H9 (cell line): ENCODE measurements at regions not wholly inside any gene's neighbourhood (a gene's known extent, or its start where the extent isn't known, plus 50 kb on each side); places are given as distances from the start of the nearest gene placed in this dataset.

Experiments used
- DNase-seq: peaks from one replicate; pipeline ENCODE4 v3.0.0-alpha.2; 2017
- H2AFZ ChIP-seq: one replicate; pipeline ENCODE4 v1.6.1; 2013; ENCODE audit warnings: mild to moderate bottlenecking, low read length, control low read depth, moderate library complexity
- H2AK5ac ChIP-seq: 2 replicates; pipeline ENCODE4 v1.6.1; 2013; ENCODE audit warnings: low read length, control low read depth, mixed read lengths; ENCODE audit not compliant: insufficient read length
- H2BK120ac ChIP-seq: one replicate; pipeline ENCODE4 v1.6.1; 2013; ENCODE audit warnings: low read depth, mild to moderate bottlenecking, low read length, control low read depth, inconsistent platforms; ENCODE audit not compliant: poor library complexity, severe bottlenecking
- H2BK12ac ChIP-seq: 2 replicates; pipeline ENCODE4 v1.6.1; 2013; ENCODE audit warnings: low read length, control low read depth, mixed read lengths, low read depth; ENCODE audit not compliant: insufficient read length
- H2BK15ac ChIP-seq: 2 replicates; pipeline ENCODE4 v1.6.1; 2013; ENCODE audit warnings: low read depth, low read length, control low read depth
- H2BK20ac ChIP-seq: one replicate; pipeline ENCODE4 v1.6.1; 2013; ENCODE audit warnings: low read depth, mild to moderate bottlenecking, low read length, control low read depth, inconsistent platforms; ENCODE audit not compliant: poor library complexity, severe bottlenecking
- H2BK5ac ChIP-seq: 2 replicates; pipeline ENCODE4 v1.6.1; 2013; ENCODE audit warnings: low read length, control low read depth, mixed read lengths; ENCODE audit not compliant: insufficient read length
- H3K14ac ChIP-seq: 2 replicates; pipeline ENCODE4 v1.6.1; 2013; ENCODE audit warnings: low read length, control low read depth; ENCODE audit not compliant: insufficient read depth
- H3K18ac ChIP-seq: 2 replicates; pipeline ENCODE4 v1.6.1; 2013; ENCODE audit warnings: low read depth, mild to moderate bottlenecking, mixed read lengths, low read length, control low read depth; ENCODE audit not compliant: insufficient read length
- H3K23ac ChIP-seq: 2 replicates; pipeline ENCODE4 v1.6.1; 2013; ENCODE audit warnings: low read length, control low read depth, mixed read lengths, low read depth; ENCODE audit not compliant: insufficient read length
- H3K23me2 ChIP-seq: 2 replicates; pipeline ENCODE4 v1.6.1; 2013; ENCODE audit warnings: low read depth, mild to moderate bottlenecking, mixed read lengths, low read length, control low read depth; ENCODE audit not compliant: insufficient read length, poor library complexity, severe bottlenecking
- H3K27ac ChIP-seq: 2 replicates; pipeline ENCODE4 v1.5.1; 2013; ENCODE audit warnings: low read length, control low read depth, mixed read lengths, low read depth; ENCODE audit not compliant: insufficient read length
- H3K27me3 ChIP-seq: 2 replicates; pipeline ENCODE4 v1.6.1; 2013; ENCODE audit warnings: low read length, control low read depth, inconsistent platforms; ENCODE audit not compliant: insufficient read depth
- H3K4ac ChIP-seq: 2 replicates; pipeline ENCODE4 v1.6.1; 2013; ENCODE audit warnings: low read depth, mild to moderate bottlenecking, control low read depth, inconsistent platforms, low read length, moderate library complexity
- H3K4me1 ChIP-seq: 2 replicates; pipeline ENCODE4 v1.6.1; 2013; ENCODE audit warnings: low read length, control low read depth, inconsistent platforms; ENCODE audit not compliant: insufficient read depth
- H3K4me2 ChIP-seq: 2 replicates; pipeline ENCODE4 v1.6.1; 2013; ENCODE audit warnings: low read length, control low read depth, mixed read lengths; ENCODE audit not compliant: insufficient read length, insufficient read depth
- H3K56ac ChIP-seq: 2 replicates; pipeline ENCODE4 v1.6.1; 2013; ENCODE audit warnings: low read depth, mild to moderate bottlenecking, mixed read lengths, low read length, control low read depth; ENCODE audit not compliant: insufficient read length
- H3K79me1 ChIP-seq: 2 replicates; pipeline ENCODE4 v1.6.1; 2013; ENCODE audit warnings: low read depth, mild to moderate bottlenecking, moderate library complexity, low read length, control low read depth, inconsistent platforms; ENCODE audit not compliant: insufficient read depth, poor library complexity, severe bottlenecking
- H3K79me2 ChIP-seq: 2 replicates; pipeline ENCODE4 v1.6.1; 2013; ENCODE audit warnings: low read length, control low read depth, inconsistent platforms; ENCODE audit not compliant: insufficient read depth
- H3K9ac ChIP-seq: 2 replicates; pipeline ENCODE4 v1.6.1; 2013; ENCODE audit warnings: low read length, control low read depth, mixed read lengths; ENCODE audit not compliant: insufficient read length; ENCODE audit errors: extremely low read depth
- H3K9me3 ChIP-seq: one replicate; pipeline ENCODE4 v1.6.1; 2013; ENCODE audit warnings: low read depth, low read length, inconsistent platforms; ENCODE audit not compliant: control insufficient read depth
- H3T11ph ChIP-seq: one replicate; pipeline ENCODE4 v1.6.1; 2013; ENCODE audit warnings: mild to moderate bottlenecking, low read length, control low read depth, inconsistent platforms
- H4K20me1 ChIP-seq: one replicate; pipeline ENCODE4 v1.6.1; 2013; ENCODE audit not compliant: control insufficient read depth, insufficient read length, insufficient read depth
- H4K5ac ChIP-seq: 2 replicates; pipeline ENCODE4 v1.6.1; 2013; ENCODE audit warnings: low read depth, mild to moderate bottlenecking, mixed read lengths, low read length, control low read depth; ENCODE audit not compliant: insufficient read length
- H4K8ac ChIP-seq: replicated peaks from 2 replicates; pipeline ENCODE4 v1.6.1; 2013; ENCODE audit warnings: low read length, control low read depth, mixed read lengths, low read depth; ENCODE audit not compliant: insufficient read length
- H4K91ac ChIP-seq: 2 replicates; pipeline ENCODE4 v1.6.1; 2013; ENCODE audit warnings: low read depth, mild to moderate bottlenecking, moderate library complexity, mixed read lengths, low read length, control low read depth; ENCODE audit not compliant: insufficient read length
- H3K27ac Mint-ChIP-seq, 3 experiments: 2 replicates in 2 of 3; 3 replicates in 1 of 3; pipeline ENCODE4 v1.8.0; 2020 to 2021; ENCODE audit warnings: mixed read lengths in 3 of 3, mild to moderate bottlenecking in 1 of 3, moderate library complexity in 1 of 3
- H3K27me3 Mint-ChIP-seq: 2 replicates; pipeline ENCODE4 v1.8.0; 2021; ENCODE audit warnings: low read depth, mild to moderate bottlenecking, moderate library complexity, mixed read lengths
- H3K36me3 Mint-ChIP-seq, 3 experiments: 2 replicates in 2 of 3; 3 replicates in 1 of 3; pipeline ENCODE4 v1.8.0; 2020 to 2021; ENCODE audit warnings: low read depth in 3 of 3, mixed read lengths in 3 of 3; ENCODE audit not compliant: insufficient read depth in 1 of 3
- H3K4me1 Mint-ChIP-seq, 2 experiments: 2 replicates each; pipeline ENCODE4 v1.8.0; 2020; ENCODE audit warnings: mixed read lengths in 2 of 2
- H3K4me3 Mint-ChIP-seq, 2 experiments: 2 replicates in 1 of 2; 3 replicates in 1 of 2; pipeline ENCODE4 v1.8.0; 2020 to 2021; ENCODE audit warnings: mild to moderate bottlenecking in 2 of 2, mixed read lengths in 2 of 2, moderate library complexity in 1 of 2
- H3K9me3 Mint-ChIP-seq, 2 experiments: 2 replicates in 1 of 2; 3 replicates in 1 of 2; pipeline ENCODE4 v1.8.0; 2020; ENCODE audit warnings: mild to moderate bottlenecking in 2 of 2, mixed read lengths in 2 of 2, moderate library complexity in 1 of 2
- CTCF ChIP-seq: fragments of 200-600 bp; sonication (generic); conservative IDR thresholded peaks from 3 replicates; pipeline ENCODE4 v1.8.0; 2021; ENCODE audit warnings: antibody characterized with exemption, mild to moderate bottlenecking
- WGBS: extraction: QIAGEN DNeasy Blood & Tissue Kit; methylation state at CpG from one replicate; pipeline ENCODE4 v1.1.7; 2013; ENCODE audit warnings: missing lambda C conversion rate, low lambda C conversion rate, mixed read lengths; ENCODE audit not compliant: insufficient read length; ENCODE audit errors: extremely low coverage; 5-methylcytosine and 5-hydroxymethylcytosine counted together

DNA sequence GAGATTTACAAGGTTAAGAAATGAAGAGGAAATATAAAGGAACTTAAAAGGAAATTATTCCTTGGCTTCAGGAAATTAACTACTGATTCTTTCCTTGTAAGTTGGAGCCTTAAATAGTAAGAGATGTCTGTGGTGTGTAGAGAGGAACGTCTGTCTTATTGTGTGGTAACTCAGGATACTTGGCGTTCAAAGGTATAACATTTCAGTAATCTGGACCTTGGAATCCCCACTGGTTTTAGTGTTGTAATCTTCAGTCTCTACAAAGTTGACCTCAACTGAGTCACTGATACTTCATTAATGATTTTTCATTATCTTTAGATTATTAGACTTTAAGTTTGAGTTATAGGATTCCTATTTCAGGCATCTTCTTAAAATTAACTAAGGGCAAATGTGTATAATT is 79.1 kb upstream of the LSM6 start:
- H2BK15ac ChIP-seq = no peak overlapping the region
- no peaks in the 10 kb centered on the region for H3K9me3 ChIP-seq
- H2BK12ac ChIP-seq = no peak overlapping the region
- peaks cover 1% of the 10 kb centered on the region; the same call in 1 of the 2 replicates for H3K27me3 Mint-ChIP-seq
- no peaks in the 10 kb centered on the region for H3K79me1 ChIP-seq
- no peak for DNase-seq
- H3K9me3 Mint-ChIP-seq = no peaks in the 10 kb centered on the region
- H3K79me2 ChIP-seq = no peaks in the 10 kb centered on the region
- H3K23ac ChIP-seq = no peak overlapping the region
- no CpG with 5 or more reads among the region's 2 CpGs for WGBS
- H2AFZ ChIP-seq = no peak overlapping the region
- no peak overlapping the region for H4K5ac ChIP-seq
- H3K4me1 ChIP-seq = no peaks in the 10 kb centered on the region
- no peak overlapping the region for H2BK120ac ChIP-seq
- no peak overlapping the region for H3K9ac ChIP-seq
- no peak overlapping the region for H4K8ac ChIP-seq
- no peaks in the 10 kb centered on the region for H3K4me1 Mint-ChIP-seq
- H3K56ac ChIP-seq = no peak overlapping the region
- H3K23me2 ChIP-seq = no peaks in the 10 kb centered on the region
- no peak overlapping the region for H2BK20ac ChIP-seq
- no peaks in the 10 kb centered on the region for H3K36me3 Mint-ChIP-seq
- no peak overlapping the region for H2BK5ac ChIP-seq
- no peak overlapping the region for H3K4me3 Mint-ChIP-seq
- no peaks in the 10 kb centered on the region for H4K20me1 ChIP-seq
- H2AK5ac ChIP-seq = no peak overlapping the region
- no peak overlapping the region for H3K27ac Mint-ChIP-seq
- H3K27ac ChIP-seq = no peak overlapping the region
- no peak overlapping the region for H3K14ac ChIP-seq
- no peak overlapping the region for H3K4me2 ChIP-seq
- H3K4ac ChIP-seq = no peak overlapping the region
- no peak for TF ChIP-seq CTCF
- no peak overlapping the region for H4K91ac ChIP-seq
- no peak overlapping the region for H3K18ac ChIP-seq
- H3T11ph ChIP-seq = no peak overlapping the region
- no peaks in the 10 kb centered on the region for H3K27me3 ChIP-seq
